Sciatic nerve (tissue), 2 donors: ENCODE measurements at regions not wholly inside any gene's neighbourhood (a gene's known extent, or its start where the extent isn't known, plus 50 kb on each side); places are given as distances from the start of the nearest gene placed in this dataset.

Experiments used
- ATAC-seq: fragments of 200-7000 bp; cut with Tn5 transposase; one replicate; pipeline ENCODE4 v1.9.1; 2020; ENCODE audit warnings: mild to moderate bottlenecking, moderate library complexity
- DNase-seq: peaks from one replicate; pipeline ENCODE4 v3.0.0-alpha.2; 2020; ENCODE audit warnings: low spot score
- intact Hi-C: fragments of 100-400 bp; cut with DNase I; formaldehyde crosslinking; loops from one replicate; pipeline ENCODE4 v1.14.2; 2022
- donor health status: DM: no; HTN: no; CAD: no.
- donor health status: DM: no; HTN: no; CAD: no.

DNA sequence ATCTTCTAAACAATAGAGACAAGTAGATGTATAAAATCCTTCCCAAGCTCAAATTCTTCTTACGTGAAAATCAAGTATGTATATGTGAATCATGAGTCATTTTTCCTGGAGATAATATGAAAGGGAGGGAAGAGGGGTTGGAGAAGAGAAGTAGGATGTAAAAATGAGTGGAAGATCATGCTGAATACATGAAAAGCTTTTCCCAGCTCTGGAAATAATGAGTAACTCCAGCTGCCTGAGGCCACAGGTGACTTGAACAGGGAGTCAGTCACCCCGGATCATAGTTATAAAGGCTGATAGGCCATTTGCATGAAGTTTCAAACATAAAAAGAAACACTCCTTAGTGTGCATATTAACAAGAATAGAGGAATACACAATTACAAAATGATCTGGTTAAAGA lies 486.7 kb downstream of the EFNA5 start:
- no peak for DNase-seq
- ATAC-seq: no peak
- intact Hi-C loops: no loop called here

DNA sequence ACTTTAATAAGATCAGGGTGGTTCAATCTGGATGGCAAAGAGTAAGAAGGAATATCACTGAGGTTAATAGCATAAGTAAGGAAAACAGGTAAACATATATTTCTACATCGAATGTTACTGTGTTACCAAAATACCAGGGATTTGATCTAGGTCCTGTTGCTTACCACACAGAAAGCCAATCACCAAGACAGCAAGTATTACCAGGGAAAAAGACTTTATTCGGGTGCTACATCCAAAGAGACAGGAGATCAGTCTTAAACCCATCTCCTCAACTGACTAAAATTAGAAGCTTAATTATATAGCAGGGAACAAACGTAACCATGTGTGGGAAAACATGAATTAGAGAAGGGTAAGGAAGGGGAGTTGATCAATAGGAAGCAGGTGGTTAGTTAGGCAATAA lies 500.1 kb downstream of the EFNA5 start:
- DNase-seq (no peak), ATAC-seq (no peak)
- intact Hi-C loops: no loop called here

DNA sequence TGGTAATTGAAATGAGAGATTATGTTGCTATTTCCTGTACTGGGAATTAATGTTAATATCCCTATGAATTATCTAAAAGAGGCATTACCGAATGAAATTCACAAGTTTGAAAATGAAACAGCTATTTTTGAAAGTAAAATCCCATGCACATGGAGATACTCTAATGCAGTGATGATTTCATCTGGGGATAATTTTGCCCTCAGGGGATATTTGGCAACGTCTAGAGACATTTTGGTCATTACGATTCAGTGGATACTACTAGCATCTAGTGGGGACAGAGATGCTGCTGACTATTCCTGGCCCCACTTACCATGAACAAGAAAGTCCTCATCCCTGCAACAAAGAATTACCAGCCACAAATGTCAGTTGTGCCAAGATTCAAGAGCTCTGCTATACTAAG lies 500.9 kb downstream of the EFNA5 start:
- intact Hi-C loops: no loop called here
- DNase-seq: no peak
- ATAC-seq: no peak

DNA sequence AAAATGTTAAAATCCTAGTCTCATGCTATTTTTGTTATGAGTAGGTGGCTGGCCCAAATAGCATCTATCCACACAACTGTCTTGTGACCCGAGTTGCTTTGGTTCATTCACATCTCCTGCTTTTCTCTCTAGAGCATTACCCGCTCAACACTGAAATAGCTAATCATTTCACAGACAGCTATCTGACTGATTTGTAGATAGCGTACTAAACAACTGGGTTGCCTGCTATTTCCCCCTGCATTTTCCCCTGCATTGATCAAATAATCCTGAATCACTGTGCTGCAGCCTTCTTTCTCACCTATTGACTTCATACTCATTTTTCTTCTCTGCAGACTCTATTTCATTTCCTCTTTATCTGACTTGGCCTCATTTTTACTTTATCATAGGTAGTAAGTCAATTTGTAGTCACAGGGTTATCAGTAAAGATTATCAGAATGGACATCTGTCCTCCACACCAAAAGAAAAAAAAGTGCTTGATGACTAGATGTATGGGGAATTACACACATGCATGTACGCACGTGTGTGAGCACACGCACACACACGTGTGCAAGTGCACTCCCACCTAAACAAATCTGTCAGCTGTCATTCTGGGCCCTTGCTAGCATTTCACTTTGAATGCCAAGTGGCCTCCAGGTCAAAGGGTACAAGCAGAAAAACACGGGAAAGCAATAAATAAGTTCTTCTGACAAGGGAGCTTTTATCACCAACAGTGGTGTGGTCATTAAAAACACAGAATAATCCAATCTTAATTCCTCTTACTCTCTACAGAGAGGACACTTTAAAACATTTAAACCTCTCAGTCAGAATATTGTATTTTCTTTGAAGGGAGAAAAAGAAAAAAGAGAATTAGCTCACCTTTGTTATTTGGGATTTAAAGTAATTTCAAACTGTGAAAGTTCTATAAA lies 501.6 kb downstream of the EFNA5 start:
- intact Hi-C loops: no loop called here
- no peak for ATAC-seq
- no peak for DNase-seq

DNA sequence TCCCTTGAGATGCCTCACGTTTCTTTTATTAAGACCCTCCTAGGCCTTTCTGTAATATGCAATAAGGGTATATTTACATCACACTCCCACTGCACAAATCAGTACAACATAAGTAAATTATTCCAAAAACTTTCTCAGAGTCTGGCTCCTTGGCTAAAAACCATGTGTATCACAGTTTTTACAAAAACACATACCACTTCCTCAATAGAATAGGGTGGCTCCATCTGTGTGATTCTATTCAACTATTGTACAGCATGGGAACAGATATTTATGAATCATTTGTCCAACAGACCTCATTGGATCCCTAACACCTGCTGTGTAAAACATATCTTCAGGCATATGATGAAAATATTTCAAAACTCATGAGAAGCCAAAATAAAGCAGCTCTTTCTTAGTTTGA lies 502.7 kb downstream of the EFNA5 start:
- DNase-seq (no peak), ATAC-seq (no peak)
- intact Hi-C loops: no loop called here

DNA sequence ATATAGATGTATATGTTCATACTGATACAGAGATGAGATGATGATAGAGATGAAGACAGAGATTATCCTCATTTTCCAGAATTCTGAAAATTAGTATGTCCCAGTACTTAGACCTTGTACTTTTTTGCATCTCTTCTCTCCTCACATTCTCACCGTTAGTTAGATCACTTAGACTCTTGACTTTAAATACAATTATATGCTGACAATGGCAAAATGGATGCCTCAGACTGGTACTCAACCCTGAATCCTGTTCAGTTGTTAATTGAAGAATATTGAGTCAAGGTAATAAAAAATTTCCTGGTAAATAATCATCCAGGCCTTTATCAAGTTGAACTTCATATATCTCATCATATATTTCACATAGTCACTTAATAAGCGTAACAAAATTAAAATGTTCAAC lies 505.4 kb downstream of the EFNA5 start:
- no peak for DNase-seq
- no peak for ATAC-seq
- intact Hi-C loops: no loop called here

DNA sequence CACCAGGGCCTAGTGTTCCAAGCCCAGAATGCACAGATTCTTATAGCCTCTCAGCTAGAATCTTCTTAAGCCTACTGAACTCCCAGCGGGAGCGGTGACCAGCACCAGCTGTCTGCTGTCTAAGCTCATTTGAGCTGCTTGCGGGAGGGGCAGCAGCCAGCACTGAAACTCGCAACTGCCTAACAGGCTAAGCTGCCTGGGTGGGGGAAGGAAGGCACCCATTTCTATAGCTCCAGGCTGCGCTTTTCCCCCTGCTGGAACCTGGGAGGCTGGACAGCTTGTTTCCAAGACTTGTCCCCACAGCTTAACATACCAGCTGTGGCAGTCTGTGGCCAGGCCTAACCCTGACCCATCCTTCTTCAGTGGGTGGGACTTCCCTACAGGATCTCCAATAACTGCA lies 512.9 kb downstream of the EFNA5 start:
- DNase-seq (no peak), ATAC-seq (no peak)
- intact Hi-C loops: no loop called here

DNA sequence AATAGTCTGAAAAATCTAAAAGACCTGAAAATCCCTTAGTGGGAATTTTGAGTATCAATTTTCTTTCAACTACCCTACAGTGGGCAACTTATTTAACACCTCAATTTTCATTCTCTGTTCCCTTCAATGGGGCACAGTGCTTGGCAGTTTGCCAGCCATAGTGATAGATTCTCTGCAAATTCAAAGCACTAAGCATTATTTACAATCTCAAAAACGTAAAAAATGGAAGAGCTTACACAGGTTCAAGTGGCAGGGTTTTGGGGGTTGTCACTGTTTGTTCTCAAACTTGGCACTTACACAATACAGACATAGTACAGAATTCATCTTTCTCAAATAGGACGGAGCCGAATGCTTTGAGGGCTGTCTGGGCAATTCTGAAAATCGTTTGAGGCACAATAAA lies 515.0 kb downstream of the EFNA5 start:
- ATAC-seq (no peak), DNase-seq (no peak)
- intact Hi-C loops: no loop called here

DNA sequence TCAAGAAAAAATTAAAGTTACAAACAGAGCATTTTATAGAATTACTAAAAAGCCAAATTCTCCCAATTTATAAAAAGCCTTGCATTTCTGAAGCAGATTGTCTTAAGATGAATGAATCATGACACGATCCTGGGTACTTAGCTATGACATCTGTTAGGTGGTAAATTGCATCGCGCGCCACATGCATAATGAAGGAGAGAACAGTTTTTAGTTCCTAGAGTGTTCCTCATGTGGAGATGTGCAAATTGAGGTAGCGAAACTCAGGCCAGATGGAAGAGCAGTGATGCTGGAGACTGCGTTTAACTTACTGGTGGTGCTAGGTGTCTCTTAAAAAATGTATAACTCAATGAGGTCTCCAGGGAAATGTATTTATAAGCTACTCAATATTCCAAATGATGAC lies 516.1 kb downstream of the EFNA5 start:
- ATAC-seq: no peak
- DNase-seq: no peak
- intact Hi-C loops: no loop called here

DNA sequence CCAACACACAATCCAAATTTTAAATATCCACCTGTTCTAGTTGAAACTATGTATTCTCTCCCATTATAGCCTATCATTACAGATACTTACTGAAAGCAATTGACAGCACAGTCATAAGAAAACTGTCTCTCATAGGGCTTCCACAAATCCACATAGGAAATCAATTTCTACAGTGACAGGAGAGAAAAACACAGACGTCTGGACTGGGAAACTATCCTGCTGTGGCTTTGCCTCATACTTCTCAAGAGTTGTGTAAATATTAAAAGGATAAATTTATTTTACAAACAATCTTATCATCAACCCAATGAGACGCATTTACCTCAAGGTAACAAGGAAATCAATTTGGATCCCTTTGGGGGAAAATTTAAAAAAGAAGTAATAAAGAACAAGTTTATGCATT lies 517.5 kb downstream of the EFNA5 start:
- no peak for ATAC-seq
- intact Hi-C loops: no loop called here
- DNase-seq: no peak

DNA sequence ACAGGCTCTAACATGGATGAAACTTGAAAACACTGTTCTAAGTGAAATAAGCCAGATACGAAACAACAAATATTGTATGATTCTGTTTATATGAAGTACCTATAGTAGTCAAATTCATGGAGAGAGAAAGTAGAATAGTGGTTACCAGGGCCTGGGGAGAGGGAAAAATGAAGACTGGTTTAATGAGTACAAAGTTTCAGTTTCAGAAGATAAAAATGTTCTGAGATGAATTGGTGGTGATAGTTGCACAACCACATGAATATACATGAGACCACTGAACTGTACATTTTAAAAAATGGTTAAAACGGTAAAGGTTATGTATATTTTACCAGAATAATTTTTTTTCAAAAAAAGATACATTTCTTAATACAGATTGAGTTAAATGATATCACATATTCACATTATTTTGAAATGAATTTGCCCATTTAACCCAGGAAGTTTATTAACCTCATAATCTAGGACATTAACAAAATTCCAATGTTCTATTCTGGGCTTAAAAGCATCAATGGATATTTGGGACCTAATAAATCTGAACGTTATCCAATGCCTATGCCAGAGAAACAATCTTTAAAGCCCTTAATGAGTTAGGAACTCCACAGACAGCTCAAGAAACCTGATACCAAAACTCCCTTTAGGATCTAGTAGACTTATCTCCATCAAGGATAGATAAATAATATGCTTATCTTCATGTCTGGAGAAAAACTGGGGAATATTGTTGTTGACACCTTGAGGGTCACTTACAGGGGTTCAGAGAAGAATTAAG lies 521.3 kb downstream of the EFNA5 start:
- intact Hi-C loops: no loop called here
- no peak for ATAC-seq
- DNase-seq: no peak

DNA sequence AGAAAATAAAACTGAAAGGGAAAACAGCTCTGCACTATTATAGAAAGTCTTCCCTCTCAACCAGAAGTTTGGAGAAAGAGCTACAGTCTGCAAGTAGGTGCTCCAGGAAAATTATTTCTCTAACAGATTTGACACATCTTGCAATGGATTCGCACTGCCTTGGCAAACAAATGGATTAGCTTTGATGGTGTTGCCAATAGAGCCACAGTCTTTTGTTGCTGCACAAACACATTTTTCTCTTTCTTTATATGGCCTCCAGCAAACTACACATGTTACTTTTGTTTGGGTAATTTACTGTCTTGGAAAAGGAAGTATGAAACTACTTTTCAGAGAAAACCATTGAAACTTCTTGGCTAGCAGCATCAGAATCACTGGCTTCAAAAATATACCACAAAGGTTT lies 523.1 kb downstream of the EFNA5 start:
- intact Hi-C loops: no loop called here
- ATAC-seq (no peak), DNase-seq (no peak)

DNA sequence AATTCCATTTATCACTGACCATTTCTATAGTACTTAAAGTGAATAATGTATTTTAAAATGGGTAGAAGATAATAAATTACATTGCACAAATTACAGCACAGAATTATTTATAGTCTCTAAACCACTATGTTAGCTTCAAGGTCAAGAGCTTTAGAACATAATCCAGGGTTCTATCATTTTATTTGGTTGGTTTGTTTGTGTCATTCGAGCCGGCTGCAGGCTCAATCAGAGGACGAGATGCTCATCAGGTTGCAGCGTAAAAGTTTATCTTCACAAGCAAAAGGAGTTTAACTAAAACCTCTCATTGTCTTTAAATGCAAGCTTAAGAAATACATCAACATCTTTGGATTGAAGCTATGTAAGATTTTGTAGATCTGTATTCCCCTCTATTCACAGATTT lies 523.8 kb downstream of the EFNA5 start:
- ATAC-seq: no peak
- intact Hi-C loops: no loop called here
- DNase-seq: no peak

DNA sequence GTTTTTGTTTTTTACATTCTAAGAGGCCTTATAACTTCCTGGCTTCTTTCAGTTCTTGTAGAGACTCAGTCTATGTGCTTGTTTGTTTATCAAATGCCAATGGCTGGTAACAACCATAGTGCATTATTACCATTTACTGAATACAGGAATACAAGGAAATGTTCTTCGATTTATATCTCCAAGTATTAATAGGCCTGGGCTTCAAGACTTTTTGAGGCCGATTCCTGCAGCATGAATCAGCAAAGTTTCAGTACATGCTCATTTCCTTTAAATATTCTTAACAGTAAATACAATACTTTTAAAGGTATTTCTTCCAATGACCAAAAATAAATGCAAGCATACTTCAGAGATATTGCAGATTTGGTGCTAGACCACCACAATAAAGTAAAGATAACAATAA lies 535.3 kb downstream of the EFNA5 start:
- intact Hi-C loops: no loop called here
- no peak for DNase-seq
- no peak for ATAC-seq

DNA sequence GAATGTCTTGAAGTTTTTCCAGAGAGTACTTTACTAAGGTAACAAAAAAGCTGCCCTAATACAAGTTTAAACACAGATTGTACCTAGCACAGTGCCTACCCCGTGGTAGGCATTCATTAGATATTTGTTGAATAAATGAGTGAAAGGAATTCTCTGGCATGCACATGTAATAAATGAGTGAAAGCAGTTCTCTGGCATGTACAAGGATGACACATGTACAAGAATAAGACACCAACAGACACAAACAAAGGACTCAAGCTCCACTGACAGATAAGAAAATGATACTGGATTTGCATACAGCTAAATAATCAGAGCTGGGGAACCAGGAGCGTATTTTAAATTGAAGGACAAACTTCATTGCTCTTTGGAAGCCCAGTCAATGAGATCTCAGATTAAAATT lies 535.8 kb downstream of the EFNA5 start:
- no peak for DNase-seq
- ATAC-seq: no peak
- intact Hi-C loops: no loop called here

DNA sequence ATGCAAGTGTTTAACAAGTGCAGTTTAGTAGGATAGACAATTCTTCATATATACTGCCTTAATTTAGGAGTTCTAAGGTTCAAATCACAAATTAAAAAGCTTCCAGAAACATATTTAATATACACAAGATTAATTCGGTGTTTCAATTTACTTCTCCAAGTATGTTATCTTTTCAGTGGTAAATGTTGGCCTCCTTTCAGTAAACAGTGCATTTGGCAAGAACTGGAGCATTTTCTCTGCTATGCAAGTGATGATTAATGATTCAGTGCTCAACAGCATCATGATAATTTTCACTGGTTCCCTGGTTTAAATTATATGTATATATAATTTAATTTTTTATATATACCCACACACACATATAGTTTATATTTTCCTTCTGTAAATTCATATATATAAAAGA lies 541.7 kb downstream of the EFNA5 start:
- ATAC-seq: no peak
- intact Hi-C loops: no loop called here
- DNase-seq: no peak

DNA sequence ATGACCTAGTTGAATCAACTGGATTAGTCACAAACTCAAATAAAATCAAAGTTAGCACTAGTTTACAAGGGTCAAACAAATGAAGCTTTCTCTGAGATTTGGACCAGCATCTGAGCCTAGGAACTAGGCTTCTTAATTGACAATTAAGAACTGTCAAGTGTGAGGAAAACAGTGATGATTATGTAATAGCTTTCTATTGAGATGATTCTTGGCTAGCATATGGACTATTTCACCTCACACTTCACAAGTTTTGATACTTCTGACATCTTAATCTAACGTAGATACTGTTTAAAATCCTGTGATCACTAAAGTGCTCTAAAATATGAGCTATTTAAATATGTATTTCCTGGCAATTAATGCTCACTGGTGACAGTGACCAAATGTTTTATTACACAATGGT lies 542.9 kb downstream of the EFNA5 start:
- intact Hi-C loops: no loop called here
- ATAC-seq (no peak), DNase-seq (no peak)

DNA sequence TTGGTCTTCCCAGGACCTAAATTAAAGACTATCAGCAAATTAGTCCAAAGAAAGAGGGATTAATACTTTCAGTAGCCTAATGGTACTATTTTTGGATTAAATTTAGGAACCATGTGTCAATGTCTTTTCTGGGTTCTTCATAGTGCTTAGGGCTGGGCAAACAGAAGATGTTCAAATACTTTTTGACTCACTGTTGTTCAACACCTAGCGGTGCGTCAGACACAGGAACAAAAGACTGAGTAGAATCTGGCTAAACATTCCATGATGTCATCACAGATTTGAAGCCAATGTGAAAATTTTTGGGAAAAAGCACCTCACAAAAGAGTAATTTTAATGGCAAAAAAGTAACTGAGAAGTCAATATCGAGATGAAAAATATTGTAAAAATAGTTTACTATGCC lies 544.4 kb downstream of the EFNA5 start:
- intact Hi-C loops: no loop called here
- no peak for DNase-seq
- no peak for ATAC-seq

DNA sequence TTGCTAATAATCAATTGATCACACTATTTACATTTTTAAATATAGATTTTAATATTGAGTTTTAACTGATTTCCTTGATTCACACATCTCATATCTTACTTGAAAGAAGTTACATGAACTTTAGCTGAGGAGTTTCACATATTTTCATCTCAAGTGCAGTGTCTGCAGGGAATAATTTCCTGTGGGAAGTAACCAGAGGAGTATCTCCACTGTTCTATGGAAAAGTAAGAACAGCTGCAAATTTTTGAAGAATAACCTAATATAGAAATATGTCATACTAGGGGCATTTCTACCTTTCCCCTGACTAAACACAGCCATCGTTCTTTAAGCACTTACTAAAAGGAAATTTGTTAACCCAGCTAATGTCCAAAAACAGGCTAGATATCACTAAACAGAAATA lies 546.4 kb downstream of the EFNA5 start:
- intact Hi-C loops: no loop called here
- DNase-seq: no peak
- ATAC-seq: no peak

DNA sequence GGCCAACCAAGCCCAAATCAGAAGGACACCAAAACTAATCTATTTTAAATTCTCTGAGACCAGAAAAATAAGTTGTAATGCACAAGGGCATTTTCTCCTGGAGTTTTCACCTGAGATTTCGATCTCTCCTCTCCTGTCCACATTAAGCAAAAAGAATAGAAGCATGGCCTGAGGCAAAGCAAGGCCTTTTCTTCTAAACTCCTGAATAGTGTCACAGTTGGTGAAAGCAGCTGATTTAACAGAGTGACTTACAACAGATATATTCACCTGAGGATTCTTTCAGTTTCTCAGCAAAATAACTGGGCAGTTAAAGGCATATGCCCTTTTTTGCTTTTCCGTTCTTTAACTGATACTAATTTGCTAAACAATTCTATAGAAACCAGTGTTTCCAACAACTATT lies 547.7 kb downstream of the EFNA5 start:
- DNase-seq: no peak
- ATAC-seq: no peak
- intact Hi-C loops: no loop called here
